Esophagus muscularis mucosa (tissue), 4 donors: ENCODE measurements at regions not wholly inside any gene's neighbourhood (a gene's known extent, or its start where the extent isn't known, plus 50 kb on each side); places are given as distances from the start of the nearest gene placed in this dataset.

Experiments
- DNase-seq: peaks from one replicate; pipeline ENCODE4 v3.0.0-alpha.2; 2017; ENCODE audit errors: extremely low spot score
- H3K27ac ChIP-seq, 4 donors: fragments of 200-600 bp; sonication (generic); replicated peaks in 1 of 4; 1 replicate in 3 of 4; 2 replicates in 1 of 4; pipeline ENCODE4 v1.5.1; 2016 to 2019; ENCODE audit warnings: mild to moderate bottlenecking in 1 of 4
- H3K27me3 ChIP-seq, 4 donors: fragments of 200-600 bp; sonication (generic); one replicate each; pipeline versions ENCODE4 v1.5.1 to v1.6.0; 2016 to 2019
- H3K36me3 ChIP-seq, 4 donors: fragments of 200-600 bp; sonication (generic); one replicate each; pipeline ENCODE4 v1.5.1; 2016 to 2019
- H3K4me1 ChIP-seq, 4 donors: fragments of 200-600 bp; sonication (generic); one replicate each; pipeline ENCODE4 v1.5.1; 2016 to 2019
- H3K4me3 ChIP-seq, 4 donors: fragments of 200-600 bp; sonication (generic); 1 replicate in 2 of 4; 2 replicates in 2 of 4; pipeline ENCODE4 v1.5.1; 2016 to 2019; ENCODE audit warnings: mild to moderate bottlenecking in 4 of 4, moderate library complexity in 1 of 4
- H3K9me3 ChIP-seq, 4 donors: fragments of 200-600 bp; sonication (generic); 1 replicate in 3 of 4; 2 replicates in 1 of 4; pipeline ENCODE4 v1.5.1; 2016 to 2019
- CTCF ChIP-seq, 3 experiments: fragments of 200-600 bp in 2 of 3; fragments of 450-650 bp in 1 of 3; sonication (generic) in 2 of 3; IDR thresholded peaks; one replicate each; pipeline ENCODE4 v1.5.1; 2017 to 2019; ENCODE audit warnings: antibody characterized with exemption in 3 of 3, mild to moderate bottlenecking in 2 of 3, moderate library complexity in 1 of 3
- EP300 ChIP-seq: sonication (generic); formaldehyde crosslinking; IDR thresholded peaks from one replicate; pipeline ENCODE4 v1.6.1; 2017; ENCODE audit warnings: antibody characterized with exemption
- POLR2A ChIP-seq: fragments of 450-650 bp; IDR thresholded peaks from one replicate; pipeline ENCODE4 v1.6.1; 2017; ENCODE audit warnings: antibody characterized with exemption, moderate library complexity, mild to moderate bottlenecking, low read depth
- POLR2AphosphoS5 ChIP-seq, 2 donors: sonication (generic); formaldehyde crosslinking; IDR thresholded peaks; one replicate each; pipeline ENCODE4 v1.6.1; 2017; ENCODE audit warnings: antibody characterized with exemption in 2 of 2
- WGBS: methylation state at CpG from one replicate; pipeline ENCODE4 v1.1.5; 2018; 5-methylcytosine and 5-hydroxymethylcytosine counted together
- intact Hi-C: fragments of 100-400 bp; cut with DNase I; formaldehyde crosslinking; loops from one replicate; pipeline ENCODE4 v1.15.1; 2023

GRCh38 chr15:94972314-94972713 is 741.0 kb downstream of the MCTP2 start:
- Histone ChIP-seq H3K4me1 (peaks cover 0 to 7% (median 3%) of the 10 kb centered on the region in 4 donors), H3K27ac (no peak overlapping the region), H3K27me3 (no peaks in the 10 kb centered on the region), H3K4me3 (no peak overlapping the region), H3K36me3 (no peaks in the 10 kb centered on the region), H3K9me3 (no peaks in the 10 kb centered on the region)
- no peak for DNase-seq
- TF ChIP-seq POLR2A (no peak), EP300 (no peak), CTCF (IDR thresholded peaks at IDR 0.05) (no peak), POLR2AphosphoS5 (IDR thresholded peaks at IDR 0.05) (no peak)
- WGBS, result 86% methylated on average over 2 of the region's 2 CpGs
- intact Hi-C loops, result no loop called here

GRCh38 chr15:94987085-94987484 is 755.7 kb downstream of the MCTP2 start:
- peaks cover 0 to 11% (median 0%) of the 10 kb centered on the region in 4 donors for H3K9me3 ChIP-seq
- no peak for DNase-seq
- H3K36me3 ChIP-seq, result no peaks in the 10 kb centered on the region
- H3K27ac ChIP-seq, result no peak overlapping the region
- H3K4me3 ChIP-seq, result no peak overlapping the region
- WGBS, result 82% methylated on average over 1 of the region's 1 CpG
- intact Hi-C loops, result no loop called here
- no peaks in the 10 kb centered on the region for H3K27me3 ChIP-seq
- H3K4me1 ChIP-seq, result no peaks in the 10 kb centered on the region
- no peak for TF ChIP-seq POLR2A
- TF ChIP-seq CTCF (IDR thresholded peaks at IDR 0.05), result no peak
- no peak for TF ChIP-seq POLR2AphosphoS5 (IDR thresholded peaks at IDR 0.05)
- TF ChIP-seq EP300, result no peak

GRCh38 chr15:94991718-94992117 is 760.4 kb downstream of the MCTP2 start:
- no peak for TF ChIP-seq POLR2A
- no peak for TF ChIP-seq EP300
- no peak for TF ChIP-seq CTCF (IDR thresholded peaks at IDR 0.05)
- TF ChIP-seq POLR2AphosphoS5 (IDR thresholded peaks at IDR 0.05), result no peak
- Histone ChIP-seq H3K4me1 (no peaks in the 10 kb centered on the region), H3K9me3 (peaks cover 0 to 9% (median 0%) of the 10 kb centered on the region in 4 donors), H3K27me3 (no peaks in the 10 kb centered on the region), H3K36me3 (no peaks in the 10 kb centered on the region), H3K4me3 (no peak overlapping the region), H3K27ac (no peak overlapping the region)
- 93% methylated on average over 8 of the region's 8 CpGs for WGBS
- DNase-seq, result no peak
- intact Hi-C loops, result no loop called here

GRCh38 chr15:95009635-95010034 is 778.3 kb downstream of the MCTP2 start:
- Histone ChIP-seq H3K27ac (no peak overlapping the region), H3K36me3 (no peaks in the 10 kb centered on the region), H3K4me1 (no peaks in the 10 kb centered on the region), H3K4me3 (no peak overlapping the region), H3K9me3 (no peaks in the 10 kb centered on the region), H3K27me3 (no peaks in the 10 kb centered on the region)
- TF ChIP-seq POLR2A (no peak), EP300 (no peak), POLR2AphosphoS5 (IDR thresholded peaks at IDR 0.05) (no peak), CTCF (IDR thresholded peaks at IDR 0.05) (no peak)
- 87% methylated on average over 1 of the region's 1 CpG for WGBS
- DNase-seq, result no peak
- intact Hi-C loops, result no loop called here

- H3K4me3 ChIP-seq, result no peak overlapping the region
- intact Hi-C loops, result no loop called here
- no peak overlapping the region for H3K27ac ChIP-seq
Observed at GRCh38 chr15:95013381-95013780, 782.0 kb downstream of the MCTP2 start.

More at GRCh38 chr15:95013381-95013780, 782.0 kb downstream of the MCTP2 start:
- H3K4me1 ChIP-seq, result peaks cover 13 to 20% (median 16%) of the 10 kb centered on the region in 4 donors
- no peaks in the 10 kb centered on the region for H3K27me3 ChIP-seq
- H3K36me3 ChIP-seq, result no peaks in the 10 kb centered on the region
- H3K9me3 ChIP-seq, result no peaks in the 10 kb centered on the region
- DNase-seq, result no peak
- no peak for TF ChIP-seq CTCF (IDR thresholded peaks at IDR 0.05)
- no peak for TF ChIP-seq POLR2A
- no peak for TF ChIP-seq POLR2AphosphoS5 (IDR thresholded peaks at IDR 0.05)
- TF ChIP-seq EP300, result no peak
